Fibroblast of the aortic adventitia (primary cell): ENCODE measurements at regions not wholly inside any gene's neighbourhood (a gene's known extent, or its start where the extent isn't known, plus 50 kb on each side); places are given as distances from the start of the nearest gene placed in this dataset.

ENCODE experiments used
- DNase-seq: peaks from one replicate; pipeline ENCODE4 v3.0.0-alpha.2; 2010; ENCODE audit warnings: low read depth
- H3K4me3 ChIP-seq: 2 replicates; pipeline ENCODE4 v1.5.1; 2011; ENCODE audit warnings: low read depth, mild to moderate bottlenecking, control low read depth, low read length, moderate library complexity
- TF ChIP-seq, protein P1 (sequence below): IDR thresholded peaks from 2 replicates; pipeline ENCODE4 v1.5.1; 2011; ENCODE audit warnings: mild to moderate bottlenecking, low read length, control low read depth, inconsistent platforms; ENCODE audit not compliant: insufficient read depth

DNA sequence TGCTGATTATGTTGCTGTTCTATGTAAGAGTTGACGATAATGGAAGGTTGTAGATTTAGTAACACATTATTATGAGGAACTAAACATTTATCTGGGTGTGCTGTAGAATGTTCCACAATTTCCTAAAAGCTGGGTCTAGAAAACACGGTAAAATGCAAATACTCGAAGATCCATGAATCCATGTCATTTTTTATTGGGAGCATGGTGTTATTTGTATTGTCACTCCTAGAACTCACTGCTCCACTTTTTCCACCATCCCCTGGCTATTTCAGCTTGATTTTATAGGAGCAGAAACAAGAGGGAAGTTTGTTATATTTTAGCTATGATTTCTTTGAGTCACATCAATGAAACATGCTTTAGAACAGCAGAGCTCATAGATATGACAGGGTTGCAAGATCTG lies 155.0 kb upstream of the ANK2 start:
- DNase-seq = no peak
- H3K4me3 ChIP-seq = no peak overlapping the region
- TF ChIP-seq, protein P1, sequence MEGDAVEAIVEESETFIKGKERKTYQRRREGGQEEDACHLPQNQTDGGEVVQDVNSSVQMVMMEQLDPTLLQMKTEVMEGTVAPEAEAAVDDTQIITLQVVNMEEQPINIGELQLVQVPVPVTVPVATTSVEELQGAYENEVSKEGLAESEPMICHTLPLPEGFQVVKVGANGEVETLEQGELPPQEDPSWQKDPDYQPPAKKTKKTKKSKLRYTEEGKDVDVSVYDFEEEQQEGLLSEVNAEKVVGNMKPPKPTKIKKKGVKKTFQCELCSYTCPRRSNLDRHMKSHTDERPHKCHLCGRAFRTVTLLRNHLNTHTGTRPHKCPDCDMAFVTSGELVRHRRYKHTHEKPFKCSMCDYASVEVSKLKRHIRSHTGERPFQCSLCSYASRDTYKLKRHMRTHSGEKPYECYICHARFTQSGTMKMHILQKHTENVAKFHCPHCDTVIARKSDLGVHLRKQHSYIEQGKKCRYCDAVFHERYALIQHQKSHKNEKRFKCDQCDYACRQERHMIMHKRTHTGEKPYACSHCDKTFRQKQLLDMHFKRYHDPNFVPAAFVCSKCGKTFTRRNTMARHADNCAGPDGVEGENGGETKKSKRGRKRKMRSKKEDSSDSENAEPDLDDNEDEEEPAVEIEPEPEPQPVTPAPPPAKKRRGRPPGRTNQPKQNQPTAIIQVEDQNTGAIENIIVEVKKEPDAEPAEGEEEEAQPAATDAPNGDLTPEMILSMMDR = no peak

GRCh38 chr4:112894951-112895350 lies 154.5 kb upstream of the ANK2 start:
- H3K4me3 ChIP-seq = no peak overlapping the region
- no peak for DNase-seq
- TF ChIP-seq, protein P1 = no peak

DNA sequence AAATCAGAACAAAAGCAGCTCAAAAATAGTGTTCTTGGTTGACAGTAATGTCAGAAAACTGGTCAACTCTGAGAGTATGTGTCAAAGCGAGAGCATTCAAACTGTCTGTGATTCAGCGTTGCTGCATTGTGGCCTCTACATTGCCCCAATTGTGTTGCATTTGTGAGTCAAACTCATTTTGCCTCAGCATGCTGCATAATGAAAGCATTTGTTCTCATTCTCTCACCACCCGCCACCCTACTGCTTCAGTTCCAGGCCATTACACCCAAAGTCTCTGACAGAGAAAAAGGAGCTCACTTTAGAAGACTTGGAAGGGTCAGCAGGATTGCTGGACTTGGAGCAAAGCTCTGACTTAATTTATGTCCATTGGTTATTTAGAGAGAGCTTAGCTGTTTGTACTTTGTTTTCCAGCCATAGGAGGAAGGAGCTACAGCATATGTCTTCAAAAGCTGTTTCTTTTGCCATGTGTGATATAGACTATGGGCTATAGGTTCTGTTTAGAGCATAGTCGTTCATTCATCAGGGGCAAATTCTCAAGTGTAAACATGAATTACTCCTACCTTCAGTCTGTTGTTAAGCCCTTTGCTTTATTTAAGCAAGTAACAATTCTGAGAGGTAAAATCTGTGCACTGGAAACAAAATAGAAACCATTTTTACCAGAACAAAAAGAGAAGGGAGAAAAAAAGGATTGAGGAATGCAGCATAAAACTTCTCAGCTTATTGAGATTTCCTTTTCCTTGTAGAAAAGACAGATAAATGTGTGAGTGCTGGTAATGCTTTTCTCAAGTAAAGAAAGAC lies 153.4 kb upstream of the ANK2 start:
- no peak overlapping the region for H3K4me3 ChIP-seq
- TF ChIP-seq, protein P1 = no peak
- peak; percentile 11 for DNase-seq

DNA sequence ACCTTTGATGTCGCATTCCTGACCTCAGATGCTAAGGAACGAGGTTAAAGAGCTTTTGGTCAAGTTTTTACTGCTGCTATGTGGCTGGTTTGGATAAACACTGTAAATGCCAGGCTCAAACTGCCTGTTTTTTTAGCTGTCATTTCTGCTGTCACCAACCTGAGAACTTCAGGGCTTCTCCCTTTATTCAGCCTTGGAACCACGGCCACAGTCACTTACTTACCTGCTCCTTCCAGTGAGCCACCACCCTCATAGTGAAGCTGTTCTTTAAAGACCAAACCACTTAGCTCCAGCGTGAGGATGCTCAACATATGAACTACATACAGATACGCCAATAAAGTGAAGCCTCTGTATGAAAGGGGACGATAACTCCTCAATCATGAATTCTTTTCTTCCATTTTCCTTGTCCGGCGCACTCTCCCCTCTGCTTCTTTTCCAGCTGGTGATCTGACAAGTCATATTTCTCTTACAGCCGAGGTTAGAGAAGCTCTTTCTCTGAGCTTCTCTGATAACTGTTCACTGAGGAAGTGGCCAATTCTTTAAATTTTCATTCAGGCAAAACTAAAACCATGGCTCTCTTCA lies 152.8 kb upstream of the ANK2 start:
- no peak overlapping the region for H3K4me3 ChIP-seq
- TF ChIP-seq, protein P1 = no peak
- no peak for DNase-seq

DNA sequence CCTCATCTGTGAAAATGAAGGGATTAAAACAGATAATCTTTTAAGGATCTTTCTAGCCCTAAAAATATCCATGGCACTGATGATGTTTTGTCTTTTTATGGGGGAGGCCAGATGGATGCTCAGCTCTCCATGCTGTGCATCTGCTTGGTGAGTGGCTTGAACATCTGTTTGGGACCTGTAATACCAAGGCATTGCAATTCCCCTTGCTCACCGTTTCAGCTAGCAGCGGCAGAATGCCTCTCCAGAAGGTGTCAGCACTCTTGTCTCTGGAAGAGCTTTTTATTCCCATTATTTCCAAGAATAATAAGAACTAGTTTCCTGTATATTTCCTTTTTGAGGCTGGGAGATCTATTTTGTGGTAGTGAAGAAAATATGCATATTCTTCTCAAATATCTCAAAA lies 151.9 kb upstream of the ANK2 start:
- DNase-seq = no peak
- TF ChIP-seq, protein P1 = peak; percentile 2

GRCh38 chr4:112898357-112899141 lies 150.9 kb upstream of the ANK2 start:
- no peak overlapping the region for H3K4me3 ChIP-seq
- DNase-seq = no peak
- TF ChIP-seq, protein P1 = no peak

More for the DNA sequence above, 151.9 kb upstream of the ANK2 start:
- H3K4me3 ChIP-seq = no peak overlapping the region
